ENCODE measurements at regions not wholly inside any gene's neighbourhood (a gene's known extent, or its start where the extent isn't known, plus 50 kb on each side); places are given as distances from the start of the nearest gene placed in this dataset.
"Not testable (repeated sequence)": the region's sequence is repeated elsewhere in the genome, so short reads cannot be mapped to it uniquely, and the experiment has no call there.

DNA sequence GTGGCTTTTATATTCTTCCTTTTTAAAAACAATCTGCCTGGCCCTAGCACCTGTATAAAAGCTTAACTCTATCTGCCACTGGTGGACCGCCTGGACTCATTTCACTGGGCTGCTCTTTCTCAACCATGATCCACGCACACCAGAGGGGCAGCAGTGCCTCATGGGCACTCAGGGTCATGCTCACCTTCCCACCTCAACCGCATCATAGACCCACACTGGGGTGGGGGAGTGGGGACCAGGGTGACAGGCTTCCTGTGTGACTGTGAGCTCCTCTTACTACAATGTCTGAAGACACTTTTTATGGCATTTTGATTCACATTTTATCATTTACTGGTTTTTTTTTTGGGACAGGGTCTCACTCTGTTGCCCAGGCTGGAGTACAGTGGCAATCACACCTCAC, 4038.8 kb upstream of the TPTE start:
- not testable (repeated sequence) for H3K4me3 ChIP-seq (ENCODE audit: low read depth in 1 of 2, low read length in 2 of 2); H3K4me1 ChIP-seq (ENCODE audit: control insufficient read depth in 2 of 2, insufficient read depth in 2 of 2, low read length in 1 of 2); H3K36me3 ChIP-seq (ENCODE audit: control insufficient read depth in 2 of 2, insufficient read depth in 2 of 2, low read length in 1 of 2); H3K9me3 ChIP-seq (ENCODE audit: control insufficient read depth in 2 of 2, insufficient read depth in 1 of 2, low read depth in 1 of 2, low read length in 1 of 2); H3K27me3 ChIP-seq (ENCODE audit: control insufficient read depth in 1 of 2, insufficient read depth in 2 of 2, low read length in 2 of 2); H3K27ac ChIP-seq (ENCODE audit: low read depth in 2 of 2, low read length in 1 of 2)
- WGBS, 2 donors: 100% methylated on average over 1 of the region's 3 CpGs

GRCh38 chr21:6483645-6484044, 4037.7 kb upstream of the TPTE start:
- H3K36me3 ChIP-seq (ENCODE audit: control insufficient read depth in 2 of 2, insufficient read depth in 2 of 2, low read length in 1 of 2); H3K27ac ChIP-seq (ENCODE audit: low read depth in 2 of 2, low read length in 1 of 2); H3K4me3 ChIP-seq (ENCODE audit: low read depth in 1 of 2, low read length in 2 of 2); H3K4me1 ChIP-seq (ENCODE audit: control insufficient read depth in 2 of 2, insufficient read depth in 2 of 2, low read length in 1 of 2); H3K27me3 ChIP-seq (ENCODE audit: control insufficient read depth in 1 of 2, insufficient read depth in 2 of 2, low read length in 2 of 2); H3K9me3 ChIP-seq (ENCODE audit: control insufficient read depth in 2 of 2, insufficient read depth in 1 of 2, low read depth in 1 of 2, low read length in 1 of 2): not testable (repeated sequence)
- no CpG with 5 or more reads among the region's 4 CpGs for WGBS, 2 donors

DNA sequence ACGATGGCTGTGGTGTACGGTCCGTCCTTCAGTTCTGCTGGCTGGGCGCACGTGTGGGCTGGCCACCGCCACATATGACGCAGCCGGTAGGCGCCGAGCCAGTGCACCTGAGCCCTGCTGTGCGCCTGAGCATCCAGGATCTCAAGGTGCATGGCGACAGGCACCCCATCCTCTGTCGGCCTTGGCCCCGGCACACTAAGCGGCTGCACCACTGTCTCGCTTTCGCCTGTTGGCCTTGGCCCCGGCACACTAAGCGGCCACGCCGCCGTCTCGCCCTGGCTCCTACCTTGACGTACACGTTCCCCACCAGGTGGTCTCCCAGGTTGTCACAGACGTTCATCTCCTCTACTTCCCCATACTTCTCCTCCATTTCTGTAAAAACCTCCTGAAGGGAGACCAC, 4034.6 kb upstream of the TPTE start:
- H3K27me3 ChIP-seq (ENCODE audit: control insufficient read depth in 1 of 2, insufficient read depth in 2 of 2, low read length in 2 of 2); H3K36me3 ChIP-seq (ENCODE audit: control insufficient read depth in 2 of 2, insufficient read depth in 2 of 2, low read length in 1 of 2); H3K9me3 ChIP-seq (ENCODE audit: control insufficient read depth in 2 of 2, insufficient read depth in 1 of 2, low read depth in 1 of 2, low read length in 1 of 2); H3K4me3 ChIP-seq (ENCODE audit: low read depth in 1 of 2, low read length in 2 of 2); H3K27ac ChIP-seq (ENCODE audit: low read depth in 2 of 2, low read length in 1 of 2); H3K4me1 ChIP-seq (ENCODE audit: control insufficient read depth in 2 of 2, insufficient read depth in 2 of 2, low read length in 1 of 2): not testable (repeated sequence)
- WGBS, 2 donors: 96% methylated on average over 19 to 24 of the region's 26 CpGs

DNA sequence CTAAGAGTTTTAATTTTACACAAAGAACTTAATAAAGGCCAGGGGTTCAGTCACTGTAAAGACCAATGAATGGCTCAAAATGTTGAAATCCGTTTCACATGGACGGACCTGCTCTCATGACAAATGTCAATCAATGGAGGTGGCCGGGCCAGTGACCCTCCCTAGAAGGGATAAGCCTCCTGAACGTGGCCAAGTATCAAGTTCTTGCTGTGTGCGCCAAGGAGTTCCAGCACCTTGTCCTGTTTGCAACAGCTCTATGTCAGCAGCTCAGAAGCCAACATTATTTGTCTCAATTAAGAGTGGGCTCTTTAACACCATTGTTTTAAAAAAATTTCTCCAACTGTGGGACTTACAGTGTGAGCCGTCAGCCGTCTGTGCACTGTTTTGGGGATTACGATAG, 4028.7 kb upstream of the TPTE start:
- H3K4me3 ChIP-seq (ENCODE audit: low read depth in 1 of 2, low read length in 2 of 2); H3K9me3 ChIP-seq (ENCODE audit: control insufficient read depth in 2 of 2, insufficient read depth in 1 of 2, low read depth in 1 of 2, low read length in 1 of 2); H3K27ac ChIP-seq (ENCODE audit: low read depth in 2 of 2, low read length in 1 of 2); H3K4me1 ChIP-seq (ENCODE audit: control insufficient read depth in 2 of 2, insufficient read depth in 2 of 2, low read length in 1 of 2); H3K27me3 ChIP-seq (ENCODE audit: control insufficient read depth in 1 of 2, insufficient read depth in 2 of 2, low read length in 2 of 2); H3K36me3 ChIP-seq (ENCODE audit: control insufficient read depth in 2 of 2, insufficient read depth in 2 of 2, low read length in 1 of 2): not testable (repeated sequence)
- no CpG with 5 or more reads among the region's 8 CpGs for WGBS, 2 donors

GRCh38 chr21:6493957-6494356, 4027.4 kb upstream of the TPTE start:
- not testable (repeated sequence) for H3K9me3 ChIP-seq (ENCODE audit: control insufficient read depth in 2 of 2, insufficient read depth in 1 of 2, low read depth in 1 of 2, low read length in 1 of 2); H3K27ac ChIP-seq (ENCODE audit: low read depth in 2 of 2, low read length in 1 of 2); H3K27me3 ChIP-seq (ENCODE audit: control insufficient read depth in 1 of 2, insufficient read depth in 2 of 2, low read length in 2 of 2); H3K4me3 ChIP-seq (ENCODE audit: low read depth in 1 of 2, low read length in 2 of 2); H3K4me1 ChIP-seq (ENCODE audit: control insufficient read depth in 2 of 2, insufficient read depth in 2 of 2, low read length in 1 of 2); H3K36me3 ChIP-seq (ENCODE audit: control insufficient read depth in 2 of 2, insufficient read depth in 2 of 2, low read length in 1 of 2)
- no CpG with 5 or more reads among the region's 4 CpGs for WGBS, 2 donors

GRCh38 chr21:6496356-6496755, 4025.0 kb upstream of the TPTE start:
- H3K4me1 ChIP-seq (ENCODE audit: control insufficient read depth in 2 of 2, insufficient read depth in 2 of 2, low read length in 1 of 2); H3K27ac ChIP-seq (ENCODE audit: low read depth in 2 of 2, low read length in 1 of 2); H3K4me3 ChIP-seq (ENCODE audit: low read depth in 1 of 2, low read length in 2 of 2); H3K36me3 ChIP-seq (ENCODE audit: control insufficient read depth in 2 of 2, insufficient read depth in 2 of 2, low read length in 1 of 2); H3K27me3 ChIP-seq (ENCODE audit: control insufficient read depth in 1 of 2, insufficient read depth in 2 of 2, low read length in 2 of 2); H3K9me3 ChIP-seq (ENCODE audit: control insufficient read depth in 2 of 2, insufficient read depth in 1 of 2, low read depth in 1 of 2, low read length in 1 of 2): not testable (repeated sequence)
- WGBS, 2 donors: 77% methylated on average over 2 of the region's 5 CpGs; no CpG with 5 or more reads in 1 of the 2 donors

- not testable (repeated sequence) for H3K36me3 ChIP-seq (ENCODE audit: control insufficient read depth in 2 of 2, insufficient read depth in 2 of 2, low read length in 1 of 2); H3K27me3 ChIP-seq (ENCODE audit: control insufficient read depth in 1 of 2, insufficient read depth in 2 of 2, low read length in 2 of 2); H3K9me3 ChIP-seq (ENCODE audit: control insufficient read depth in 2 of 2, insufficient read depth in 1 of 2, low read depth in 1 of 2, low read length in 1 of 2); H3K4me1 ChIP-seq (ENCODE audit: control insufficient read depth in 2 of 2, insufficient read depth in 2 of 2, low read length in 1 of 2)
- Histone ChIP-seq H3K4me3 (ENCODE audit: low read depth in 1 of 2, low read length in 2 of 2) (peak overlapping the region; percentile 47 to 68), H3K27ac (ENCODE audit: low read depth in 2 of 2, low read length in 1 of 2) (peak overlapping the region; percentile 31 to 86)
- WGBS, 2 donors: 0% methylated on average over 13 to 34 of the region's 55 CpGs
These were observed 4022.7 kb upstream of the TPTE start for GRCh38 chr21:6498716-6499115.

DNA sequence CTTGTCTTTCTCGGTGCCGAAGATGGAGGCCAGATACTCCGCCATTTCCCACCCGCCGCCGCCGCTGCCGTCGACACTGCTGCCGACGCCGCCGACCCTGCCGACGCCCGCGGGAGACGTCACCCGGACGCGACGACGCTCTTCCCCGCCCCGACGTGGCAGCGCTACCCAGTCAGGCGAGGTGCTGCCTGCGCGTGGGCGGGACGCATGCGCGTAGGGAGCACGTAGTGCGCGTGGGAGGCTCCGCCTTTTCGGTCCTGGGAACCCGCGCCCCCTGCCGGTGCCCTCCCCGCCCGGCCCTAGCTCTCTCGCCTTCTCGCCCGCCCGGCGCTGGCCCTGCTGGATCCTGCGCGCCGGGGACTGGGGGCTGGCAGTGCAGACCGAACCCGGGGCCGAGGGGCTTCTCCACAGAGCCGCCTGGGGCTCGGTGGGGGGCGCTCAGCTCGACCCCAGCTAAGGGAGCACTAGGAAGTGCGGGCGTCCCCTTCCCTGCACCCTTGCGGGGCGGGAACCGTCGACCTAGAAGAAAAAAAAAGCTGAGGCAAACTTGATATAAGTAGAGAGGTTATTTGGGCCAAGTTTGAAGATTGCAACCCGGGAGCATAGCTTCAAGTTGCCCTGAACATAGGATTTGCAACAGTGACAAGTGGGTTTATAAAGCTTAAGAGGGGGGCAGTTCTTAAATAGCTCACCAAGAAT, 4022.1 kb upstream of the TPTE start:
- 0 to 1% methylated on average over 21 to 27 of the region's 66 CpGs for WGBS, 2 donors
- not testable (repeated sequence) for H3K9me3 ChIP-seq (ENCODE audit: control insufficient read depth in 2 of 2, insufficient read depth in 1 of 2, low read depth in 1 of 2, low read length in 1 of 2); H3K27me3 ChIP-seq (ENCODE audit: control insufficient read depth in 1 of 2, insufficient read depth in 2 of 2, low read length in 2 of 2); H3K4me1 ChIP-seq (ENCODE audit: control insufficient read depth in 2 of 2, insufficient read depth in 2 of 2, low read length in 1 of 2); H3K27ac ChIP-seq (ENCODE audit: low read depth in 2 of 2, low read length in 1 of 2); H3K36me3 ChIP-seq (ENCODE audit: control insufficient read depth in 2 of 2, insufficient read depth in 2 of 2, low read length in 1 of 2)
- peak overlapping the region in 1 of 2 donors; percentile 68 for H3K4me3 ChIP-seq (ENCODE audit: low read depth in 1 of 2, low read length in 2 of 2)

DNA sequence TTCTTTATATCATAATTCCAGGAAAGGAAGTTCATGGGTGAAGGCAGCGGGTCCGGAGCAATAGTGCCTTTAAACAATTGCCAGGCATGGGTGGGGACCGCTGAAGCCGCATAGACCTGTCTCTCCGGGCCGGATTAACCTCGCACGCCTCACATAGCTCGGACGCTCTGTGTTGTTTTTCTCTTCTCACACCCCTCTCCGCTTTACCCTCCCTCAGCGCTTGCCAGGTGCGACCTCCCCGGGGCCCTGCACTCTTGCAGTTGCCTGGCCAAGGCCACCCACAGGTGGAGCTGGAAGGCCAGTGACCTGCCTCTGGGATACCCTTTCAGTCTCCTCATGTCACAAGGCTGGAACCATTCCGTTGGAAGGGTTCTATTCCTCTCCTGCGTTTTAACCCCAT, 4021.5 kb upstream of the TPTE start:
- WGBS, 2 donors: no CpG with 5 or more reads among the region's 16 CpGs
- not testable (repeated sequence) for H3K36me3 ChIP-seq (ENCODE audit: control insufficient read depth in 2 of 2, insufficient read depth in 2 of 2, low read length in 1 of 2); H3K4me3 ChIP-seq (ENCODE audit: low read depth in 1 of 2, low read length in 2 of 2)

DNA sequence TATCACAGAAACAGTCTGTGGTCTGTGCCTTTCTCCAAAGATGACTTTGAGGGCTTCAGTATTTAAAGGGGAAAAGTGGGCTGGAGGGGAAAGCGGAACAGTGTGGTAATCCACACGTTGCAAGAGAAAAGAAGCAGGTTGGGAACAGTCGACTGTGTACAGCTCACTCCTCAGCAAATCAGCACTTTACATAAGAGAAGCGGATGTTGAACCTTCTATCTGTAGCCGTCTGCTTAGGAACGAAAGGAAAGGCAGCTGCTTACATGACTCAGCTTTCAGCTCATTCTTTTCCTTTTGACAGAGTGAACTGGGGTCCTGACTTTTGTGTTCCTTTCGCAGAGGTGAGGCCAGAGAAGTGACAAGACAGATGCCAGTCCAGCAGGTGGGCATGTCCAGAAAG, 4020.7 kb upstream of the TPTE start:
- H3K27me3 ChIP-seq (ENCODE audit: control insufficient read depth in 1 of 2, insufficient read depth in 2 of 2, low read length in 2 of 2); H3K27ac ChIP-seq (ENCODE audit: low read depth in 2 of 2, low read length in 1 of 2); H3K4me3 ChIP-seq (ENCODE audit: low read depth in 1 of 2, low read length in 2 of 2); H3K36me3 ChIP-seq (ENCODE audit: control insufficient read depth in 2 of 2, insufficient read depth in 2 of 2, low read length in 1 of 2); H3K9me3 ChIP-seq (ENCODE audit: control insufficient read depth in 2 of 2, insufficient read depth in 1 of 2, low read depth in 1 of 2, low read length in 1 of 2); H3K4me1 ChIP-seq (ENCODE audit: control insufficient read depth in 2 of 2, insufficient read depth in 2 of 2, low read length in 1 of 2): not testable (repeated sequence)
- WGBS, 2 donors: no CpG with 5 or more reads among the region's 7 CpGs

More for the DNA sequence above, 4021.5 kb upstream of the TPTE start:
- H3K27me3 ChIP-seq (ENCODE audit: control insufficient read depth in 1 of 2, insufficient read depth in 2 of 2, low read length in 2 of 2); H3K27ac ChIP-seq (ENCODE audit: low read depth in 2 of 2, low read length in 1 of 2); H3K4me1 ChIP-seq (ENCODE audit: control insufficient read depth in 2 of 2, insufficient read depth in 2 of 2, low read length in 1 of 2); H3K9me3 ChIP-seq (ENCODE audit: control insufficient read depth in 2 of 2, insufficient read depth in 1 of 2, low read depth in 1 of 2, low read length in 1 of 2): not testable (repeated sequence)

All from esophagus (tissue), 2 donors.